Liver (tissue), 7 donors: ENCODE measurements at regions not wholly inside any gene's neighbourhood (a gene's known extent, or its start where the extent isn't known, plus 50 kb on each side); places are given as distances from the start of the nearest gene placed in this dataset.

ENCODE experiments used
- DNase-seq: peaks from one replicate; pipeline ENCODE4 v3.0.0-alpha.2; 2017; ENCODE audit warnings: low spot score
- H3K27ac ChIP-seq, 2 donors: one replicate each; pipeline ENCODE4 v1.7.0; 2013; ENCODE audit warnings: inconsistent platforms in 2 of 2, low read length in 2 of 2, control low read depth in 1 of 2, low read depth in 1 of 2, mild to moderate bottlenecking in 1 of 2
- H3K27me3 ChIP-seq, 4 donors: one replicate each; pipeline versions ENCODE4 v1.6.1 to v1.7.0; 2013; ENCODE audit warnings: low read length in 3 of 4, inconsistent platforms in 1 of 4, mild to moderate bottlenecking in 1 of 4, moderate library complexity in 1 of 4; ENCODE audit not compliant: control insufficient read depth in 4 of 4, insufficient read depth in 4 of 4
- H3K36me3 ChIP-seq, 4 donors: one replicate each; pipeline versions ENCODE4 v1.6.1 to v1.7.0; 2013; ENCODE audit warnings: low read length in 3 of 4, mild to moderate bottlenecking in 3 of 4, low read depth in 1 of 4, moderate library complexity in 1 of 4; ENCODE audit not compliant: control insufficient read depth in 4 of 4, insufficient read depth in 3 of 4
- H3K4me1 ChIP-seq, 4 donors: one replicate each; pipeline versions ENCODE4 v1.6.1 to v1.7.0; 2013; ENCODE audit warnings: low read length in 3 of 4, mild to moderate bottlenecking in 3 of 4, moderate library complexity in 1 of 4; ENCODE audit not compliant: control insufficient read depth in 4 of 4, insufficient read depth in 4 of 4
- H3K4me3 ChIP-seq, 3 donors: one replicate each; pipeline versions ENCODE4 v1.6.1 to v1.7.0; 2013; ENCODE audit warnings: low read length in 3 of 3, control low read depth in 1 of 3, low read depth in 1 of 3, mild to moderate bottlenecking in 1 of 3
- H3K9ac ChIP-seq, 2 donors: one replicate each; pipeline ENCODE4 v1.7.0; 2013; ENCODE audit warnings: low read length in 2 of 2, mild to moderate bottlenecking in 2 of 2, moderate library complexity in 2 of 2, control low read depth in 1 of 2, low read depth in 1 of 2
- H3K9me3 ChIP-seq, 4 donors: one replicate each; pipeline versions ENCODE4 v1.6.1 to v1.7.0; 2013; ENCODE audit warnings: low read length in 3 of 4; ENCODE audit not compliant: control insufficient read depth in 4 of 4
- EGR1 ChIP-seq, 2 donors: IDR thresholded peaks; 2 replicates each; pipeline ENCODE4 v1.6.1; 2016 to 2018; ENCODE audit warnings: antibody characterized with exemption in 2 of 2, low read depth in 2 of 2
- FOXA1 ChIP-seq: IDR thresholded peaks from 2 replicates; pipeline ENCODE4 v1.6.1; 2016; ENCODE audit warnings: antibody characterized with exemption
- GABPA ChIP-seq, 2 donors: IDR thresholded peaks in 1 of 2; conservative IDR thresholded peaks in 1 of 2; 2 replicates each; pipeline ENCODE4 v1.6.1; 2016; ENCODE audit warnings: antibody characterized with exemption in 2 of 2, mild to moderate bottlenecking in 1 of 2, moderate library complexity in 1 of 2
- HNF4A ChIP-seq, 2 donors: conservative IDR thresholded peaks; 2 replicates each; pipeline ENCODE4 v1.6.1; 2016; ENCODE audit warnings: antibody characterized with exemption in 2 of 2, mild to moderate bottlenecking in 2 of 2
- JUND ChIP-seq, 2 donors: IDR thresholded peaks; 2 replicates each; pipeline ENCODE4 v1.6.1; 2016; ENCODE audit warnings: antibody characterized with exemption in 2 of 2
- NR2F2 ChIP-seq: IDR thresholded peaks from 2 replicates; pipeline ENCODE4 v1.6.1; 2016; ENCODE audit warnings: antibody characterized with exemption
- RXRA ChIP-seq, 2 donors: IDR thresholded peaks; 2 replicates each; pipeline ENCODE4 v1.6.1; 2017 to 2018; ENCODE audit warnings: antibody characterized with exemption in 2 of 2, mild to moderate bottlenecking in 1 of 2
- TAF1 ChIP-seq: conservative IDR thresholded peaks from 2 replicates; pipeline ENCODE4 v1.6.1; 2016; ENCODE audit warnings: antibody characterized with exemption, mild to moderate bottlenecking
- ZBTB33 ChIP-seq: IDR thresholded peaks from 2 replicates; pipeline ENCODE4 v1.6.1; 2016; ENCODE audit warnings: antibody characterized with exemption
- WGBS: extraction: QIAGEN DNeasy Blood & Tissue Kit; methylation state at CpG from one replicate; pipeline ENCODE4 v1.1.7; 2013; 5-methylcytosine and 5-hydroxymethylcytosine counted together
- TF ChIP-seq, protein P1 (sequence below): IDR thresholded peaks from 2 replicates; pipeline ENCODE4 v1.6.1; 2016; ENCODE audit warnings: antibody characterized with exemption, mild to moderate bottlenecking
- donor health status: healthy.
- donor health status: healthy.
- donor health status: healthy.
- donor health status: healthy.

GRCh38 chr15:53260647-53261046 lies 470.5 kb upstream of the ONECUT1 start:
- Histone ChIP-seq H3K4me1 (peaks cover 0 to 7% (median 3%) of the 10 kb centered on the region in 4 donors), H3K27ac (no peak overlapping the region), H3K36me3 (no peaks in the 10 kb centered on the region), H3K9me3 (no peaks in the 10 kb centered on the region), H3K4me3 (no peak overlapping the region), H3K27me3 (no peaks in the 10 kb centered on the region), H3K9ac (no peak overlapping the region)
- WGBS, result 91% methylated on average over 1 of the region's 1 CpG
- TF ChIP-seq NR2F2, result no peak
- TF ChIP-seq ZBTB33, result no peak
- TF ChIP-seq, protein P1, sequence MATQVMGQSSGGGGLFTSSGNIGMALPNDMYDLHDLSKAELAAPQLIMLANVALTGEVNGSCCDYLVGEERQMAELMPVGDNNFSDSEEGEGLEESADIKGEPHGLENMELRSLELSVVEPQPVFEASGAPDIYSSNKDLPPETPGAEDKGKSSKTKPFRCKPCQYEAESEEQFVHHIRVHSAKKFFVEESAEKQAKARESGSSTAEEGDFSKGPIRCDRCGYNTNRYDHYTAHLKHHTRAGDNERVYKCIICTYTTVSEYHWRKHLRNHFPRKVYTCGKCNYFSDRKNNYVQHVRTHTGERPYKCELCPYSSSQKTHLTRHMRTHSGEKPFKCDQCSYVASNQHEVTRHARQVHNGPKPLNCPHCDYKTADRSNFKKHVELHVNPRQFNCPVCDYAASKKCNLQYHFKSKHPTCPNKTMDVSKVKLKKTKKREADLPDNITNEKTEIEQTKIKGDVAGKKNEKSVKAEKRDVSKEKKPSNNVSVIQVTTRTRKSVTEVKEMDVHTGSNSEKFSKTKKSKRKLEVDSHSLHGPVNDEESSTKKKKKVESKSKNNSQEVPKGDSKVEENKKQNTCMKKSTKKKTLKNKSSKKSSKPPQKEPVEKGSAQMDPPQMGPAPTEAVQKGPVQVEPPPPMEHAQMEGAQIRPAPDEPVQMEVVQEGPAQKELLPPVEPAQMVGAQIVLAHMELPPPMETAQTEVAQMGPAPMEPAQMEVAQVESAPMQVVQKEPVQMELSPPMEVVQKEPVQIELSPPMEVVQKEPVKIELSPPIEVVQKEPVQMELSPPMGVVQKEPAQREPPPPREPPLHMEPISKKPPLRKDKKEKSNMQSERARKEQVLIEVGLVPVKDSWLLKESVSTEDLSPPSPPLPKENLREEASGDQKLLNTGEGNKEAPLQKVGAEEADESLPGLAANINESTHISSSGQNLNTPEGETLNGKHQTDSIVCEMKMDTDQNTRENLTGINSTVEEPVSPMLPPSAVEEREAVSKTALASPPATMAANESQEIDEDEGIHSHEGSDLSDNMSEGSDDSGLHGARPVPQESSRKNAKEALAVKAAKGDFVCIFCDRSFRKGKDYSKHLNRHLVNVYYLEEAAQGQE, result no peak
- TF ChIP-seq EGR1 (IDR thresholded peaks at IDR 0.05; ENCODE audit: low read depth in 2 of 2), result no peak
- DNase-seq, result no peak

GRCh38 chr15:53256457-53256856 lies 466.3 kb upstream of the ONECUT1 start:
- Histone ChIP-seq H3K9ac (no peak overlapping the region), H3K4me3 (no peak overlapping the region), H3K27me3 (no peaks in the 10 kb centered on the region), H3K27ac (no peak overlapping the region), H3K9me3 (no peaks in the 10 kb centered on the region), H3K4me1 (peaks cover 0 to 8% (median 4%) of the 10 kb centered on the region in 4 donors), H3K36me3 (no peaks in the 10 kb centered on the region)
- TF ChIP-seq HNF4A (conservative IDR thresholded peaks at IDR 0.05), result no peak
- no peak for TF ChIP-seq FOXA1
- TF ChIP-seq JUND (IDR thresholded peaks at IDR 0.05), result no peak
- no peak for TF ChIP-seq TAF1
- TF ChIP-seq GABPA (IDR thresholded peaks at IDR 0.05 in 1 of 2, conservative IDR thresholded peaks at IDR 0.05 in 1 of 2), result no peak
- no peak for TF ChIP-seq RXRA (IDR thresholded peaks at IDR 0.05)
- DNase-seq, result no peak
- WGBS, result 87% methylated on average over 4 of the region's 4 CpGs

GRCh38 chr15:53256043-53256442 lies 465.9 kb upstream of the ONECUT1 start:
- DNase-seq, result no peak
- Histone ChIP-seq H3K36me3 (no peaks in the 10 kb centered on the region), H3K9ac (no peak overlapping the region), H3K4me3 (no peak overlapping the region), H3K9me3 (no peaks in the 10 kb centered on the region), H3K27me3 (no peaks in the 10 kb centered on the region), H3K4me1 (peaks cover 0 to 8% (median 4%) of the 10 kb centered on the region in 4 donors), H3K27ac (no peak overlapping the region)
- 86% methylated on average over 6 of the region's 6 CpGs for WGBS
- TF ChIP-seq JUND (IDR thresholded peaks at IDR 0.05), result no peak
- TF ChIP-seq, protein P1, result no peak
- no peak for TF ChIP-seq TAF1
